SU-DHL-6 (cell line): ENCODE measurements at regions not wholly inside any gene's neighbourhood (a gene's known extent, or its start where the extent isn't known, plus 50 kb on each side); places are given as distances from the start of the nearest gene placed in this dataset.

ENCODE experiments used
- H2AFZ ChIP-seq: fragments of 200-600 bp; sonication (generic); 2 replicates; pipeline ENCODE4 v1.6.1; 2014; ENCODE audit warnings: low read depth, mild to moderate bottlenecking, moderate library complexity, mixed read lengths, antibody characterized with exemption, low read length; ENCODE audit not compliant: severe bottlenecking
- H3F3A ChIP-seq: fragments of 200-600 bp; shearing (Covaris generic); 2 replicates; pipeline ENCODE4 v1.6.0; 2016; ENCODE audit warnings: antibody characterized with exemption, mild to moderate bottlenecking; ENCODE audit not compliant: insufficient read depth
- H3K27ac ChIP-seq: fragments of 200-600 bp; sonication (generic); 2 replicates; pipeline ENCODE4 v1.5.1; 2016; ENCODE audit warnings: low read depth, mild to moderate bottlenecking, low read length, moderate library complexity, mixed read lengths
- H3K27me3 ChIP-seq: fragments of 200-600 bp; sonication (generic), shearing (Covaris generic); 2 replicates; pipeline ENCODE4 v1.6.0; 2014; ENCODE audit warnings: mild to moderate bottlenecking, low read length
- H3K36me3 ChIP-seq: fragments of 200-600 bp; sonication (generic); 2 replicates; pipeline ENCODE4 v1.6.1; 2014; ENCODE audit warnings: mild to moderate bottlenecking, low read length, mixed read lengths
- H3K4me2 ChIP-seq: fragments of 300-600, 200-600 bp; shearing (Covaris generic), sonication (generic); 2 replicates; pipeline ENCODE4 v1.6.0; 2014; ENCODE audit warnings: low read length, low read depth, mild to moderate bottlenecking; ENCODE audit not compliant: poor library complexity, severe bottlenecking
- H3K4me3 ChIP-seq: fragments of 200-600 bp; sonication (generic); 2 replicates; pipeline ENCODE4 v1.5.1; 2014; ENCODE audit warnings: antibody characterized with exemption, low read length, mild to moderate bottlenecking, mixed read lengths; ENCODE audit not compliant: insufficient read depth, poor library complexity, severe bottlenecking
- H3K79me2 ChIP-seq: fragments of 200-600 bp; sonication (generic); 2 replicates; pipeline ENCODE4 v1.6.1; 2014; ENCODE audit warnings: mild to moderate bottlenecking, low read length, moderate library complexity; ENCODE audit not compliant: insufficient read depth
- H3K9ac ChIP-seq: fragments of 200-600 bp; sonication (generic); 2 replicates; pipeline ENCODE4 v1.7.0; 2014; ENCODE audit warnings: mild to moderate bottlenecking, low read length
- H3K9me2 ChIP-seq: fragments of 200-600 bp; sonication (generic); replicated peaks from 2 replicates; pipeline ENCODE4 v1.6.1; 2014; ENCODE audit warnings: low read length; ENCODE audit not compliant: insufficient read depth
- H3K9me3 ChIP-seq: fragments of 200-600 bp; sonication (generic); 2 replicates; pipeline ENCODE4 v1.6.1; 2014; ENCODE audit warnings: low read length, mixed read lengths; ENCODE audit not compliant: insufficient read depth
- H4K20me1 ChIP-seq: fragments of 200-600 bp; sonication (generic); 2 replicates; pipeline ENCODE4 v1.6.1; 2014; ENCODE audit warnings: low read depth, mild to moderate bottlenecking, antibody characterized with exemption, low read length, moderate library complexity, mixed read lengths
- EZH2phosphoT487 ChIP-seq: fragments of 200-600 bp; sonication (generic), shearing (Covaris generic); conservative IDR thresholded peaks from 2 replicates; pipeline ENCODE4 v1.6.1; 2018; ENCODE audit warnings: mild to moderate bottlenecking, antibody characterized with exemption, low read length, moderate library complexity, mixed read lengths
- TF ChIP-seq, protein P1 (sequence below): fragments of 200-600 bp; sonication (generic); IDR thresholded peaks from one replicate; pipeline ENCODE4 v1.5.1; 2017; ENCODE audit warnings: antibody characterized with exemption, mild to moderate bottlenecking, low read length, moderate library complexity; ENCODE audit not compliant: insufficient read depth, poor library complexity, severe bottlenecking

DNA sequence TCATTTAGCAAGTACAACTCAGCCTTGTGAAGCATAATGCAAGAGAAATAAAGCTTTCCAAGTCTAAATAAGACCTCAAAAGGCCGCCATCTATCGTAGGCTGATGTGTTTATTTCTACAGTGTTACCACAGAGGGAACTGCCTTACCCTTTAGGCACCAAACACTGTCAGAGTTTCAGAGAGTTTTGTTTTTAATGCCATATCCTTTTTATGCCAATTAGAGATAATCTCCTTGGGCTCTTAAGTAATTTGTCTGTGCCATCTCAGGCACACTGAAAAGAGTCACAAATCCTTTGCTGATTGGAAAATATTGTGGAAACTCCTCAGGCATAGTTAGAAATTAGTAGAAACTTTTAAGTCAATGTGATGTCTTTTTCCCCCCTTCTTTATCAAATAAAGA is 797.1 kb downstream of the SLC4A3 start:
- TF ChIP-seq, protein P1, sequence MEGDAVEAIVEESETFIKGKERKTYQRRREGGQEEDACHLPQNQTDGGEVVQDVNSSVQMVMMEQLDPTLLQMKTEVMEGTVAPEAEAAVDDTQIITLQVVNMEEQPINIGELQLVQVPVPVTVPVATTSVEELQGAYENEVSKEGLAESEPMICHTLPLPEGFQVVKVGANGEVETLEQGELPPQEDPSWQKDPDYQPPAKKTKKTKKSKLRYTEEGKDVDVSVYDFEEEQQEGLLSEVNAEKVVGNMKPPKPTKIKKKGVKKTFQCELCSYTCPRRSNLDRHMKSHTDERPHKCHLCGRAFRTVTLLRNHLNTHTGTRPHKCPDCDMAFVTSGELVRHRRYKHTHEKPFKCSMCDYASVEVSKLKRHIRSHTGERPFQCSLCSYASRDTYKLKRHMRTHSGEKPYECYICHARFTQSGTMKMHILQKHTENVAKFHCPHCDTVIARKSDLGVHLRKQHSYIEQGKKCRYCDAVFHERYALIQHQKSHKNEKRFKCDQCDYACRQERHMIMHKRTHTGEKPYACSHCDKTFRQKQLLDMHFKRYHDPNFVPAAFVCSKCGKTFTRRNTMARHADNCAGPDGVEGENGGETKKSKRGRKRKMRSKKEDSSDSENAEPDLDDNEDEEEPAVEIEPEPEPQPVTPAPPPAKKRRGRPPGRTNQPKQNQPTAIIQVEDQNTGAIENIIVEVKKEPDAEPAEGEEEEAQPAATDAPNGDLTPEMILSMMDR, result no peak
- no peaks in the 10 kb centered on the region for H3K9me2 ChIP-seq
- no peaks in the 10 kb centered on the region for H3K27me3 ChIP-seq
- H4K20me1 ChIP-seq, result no peaks in the 10 kb centered on the region
- no peak overlapping the region for H3K9ac ChIP-seq
- H3K79me2 ChIP-seq, result no peaks in the 10 kb centered on the region
- no peaks in the 10 kb centered on the region for H3K9me3 ChIP-seq
- no peak overlapping the region for H2AFZ ChIP-seq
- H3K27ac ChIP-seq, result no peak overlapping the region
- no peaks in the 10 kb centered on the region for H3F3A ChIP-seq
- no peak overlapping the region for H3K4me3 ChIP-seq
- no peaks in the 10 kb centered on the region for H3K36me3 ChIP-seq
- no peak overlapping the region for H3K4me2 ChIP-seq

DNA sequence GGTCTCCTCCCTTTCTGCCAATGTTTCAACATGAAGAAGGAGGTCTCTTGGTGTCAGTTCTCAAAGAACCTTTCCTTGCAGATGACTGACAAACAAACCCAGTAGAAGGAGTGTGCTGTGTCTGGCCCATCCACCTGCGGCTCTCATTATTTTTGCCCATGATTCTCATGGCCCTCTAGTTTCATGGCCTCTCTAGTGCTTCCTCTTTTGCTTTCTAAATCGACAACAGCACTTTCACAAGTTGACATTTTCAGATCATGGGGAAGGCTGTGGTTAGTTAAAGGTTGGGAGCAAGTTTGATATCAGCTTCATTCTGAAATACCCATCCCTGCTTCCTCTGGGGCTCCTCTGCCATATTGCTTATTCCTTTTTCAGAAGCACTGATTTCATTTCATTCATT is 805.2 kb downstream of the SLC4A3 start:
- H3K4me2 ChIP-seq, result no peak overlapping the region
- no peaks in the 10 kb centered on the region for H3K36me3 ChIP-seq
- no peaks in the 10 kb centered on the region for H3F3A ChIP-seq
- H4K20me1 ChIP-seq, result no peaks in the 10 kb centered on the region
- H3K79me2 ChIP-seq, result no peaks in the 10 kb centered on the region
- H3K9me3 ChIP-seq, result no peaks in the 10 kb centered on the region
- no peak overlapping the region for H3K4me3 ChIP-seq
- H3K27ac ChIP-seq, result no peak overlapping the region
- no peaks in the 10 kb centered on the region for H3K27me3 ChIP-seq
- H3K9ac ChIP-seq, result no peak overlapping the region
- no peak overlapping the region for H2AFZ ChIP-seq
- TF ChIP-seq, protein P1, result no peak
- no peak for TF ChIP-seq EZH2phosphoT487
- H3K9me2 ChIP-seq, result no peaks in the 10 kb centered on the region

DNA sequence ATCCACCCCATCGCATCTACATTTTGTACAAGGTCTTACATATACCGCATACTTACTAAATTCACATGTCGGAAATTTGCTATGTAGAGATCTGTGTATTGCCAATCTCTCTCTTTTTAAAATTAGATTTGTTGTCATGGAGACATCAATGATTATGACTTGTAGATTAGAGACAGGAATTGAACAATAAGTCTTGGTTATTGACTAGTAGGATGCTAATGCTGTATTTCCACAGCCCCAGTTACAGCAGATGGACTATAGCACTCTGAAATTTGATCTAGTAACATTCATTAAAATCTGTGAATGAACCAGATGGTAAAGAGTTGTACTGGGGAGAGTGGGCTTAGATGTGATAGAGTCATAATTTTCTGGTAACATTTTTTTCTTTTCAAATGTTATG is 805.7 kb downstream of the SLC4A3 start:
- H3K9me3 ChIP-seq, result no peaks in the 10 kb centered on the region
- H2AFZ ChIP-seq, result no peak overlapping the region
- H3K36me3 ChIP-seq, result no peaks in the 10 kb centered on the region
- no peaks in the 10 kb centered on the region for H4K20me1 ChIP-seq
- H3K4me3 ChIP-seq, result no peak overlapping the region
- no peak overlapping the region for H3K27ac ChIP-seq
- H3K79me2 ChIP-seq, result no peaks in the 10 kb centered on the region
- H3K4me2 ChIP-seq, result no peak overlapping the region
- no peaks in the 10 kb centered on the region for H3K27me3 ChIP-seq
- no peaks in the 10 kb centered on the region for H3F3A ChIP-seq
- TF ChIP-seq EZH2phosphoT487, result no peak
- TF ChIP-seq, protein P1, result no peak
- H3K9me2 ChIP-seq, result no peaks in the 10 kb centered on the region
- no peak overlapping the region for H3K9ac ChIP-seq

DNA sequence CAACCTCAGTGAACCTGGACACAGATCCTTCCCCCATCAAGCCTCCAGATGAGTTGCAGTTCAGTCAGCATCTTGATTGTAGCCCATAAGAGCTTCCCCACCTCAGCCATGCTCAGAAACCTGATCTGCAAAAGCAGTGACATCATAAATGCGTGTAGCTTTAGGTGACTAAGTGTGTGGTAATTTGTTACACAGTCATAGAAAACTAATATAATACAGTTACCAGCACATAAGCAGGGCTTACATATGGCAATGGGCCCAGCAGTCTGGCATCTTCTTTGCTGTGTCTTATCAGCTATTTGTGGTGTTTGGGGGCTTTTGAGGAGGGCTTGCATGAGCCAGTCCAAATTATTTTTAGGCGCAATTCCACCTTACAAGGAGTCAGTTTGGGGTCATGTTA is 807.0 kb downstream of the SLC4A3 start:
- TF ChIP-seq, protein P1, result no peak
- TF ChIP-seq EZH2phosphoT487, result no peak
- Histone ChIP-seq H3K9ac (no peak overlapping the region), H3K4me2 (no peak overlapping the region), H3K36me3 (no peaks in the 10 kb centered on the region), H3K79me2 (no peaks in the 10 kb centered on the region), H3K4me3 (no peak overlapping the region), H3K9me3 (no peaks in the 10 kb centered on the region), H4K20me1 (no peaks in the 10 kb centered on the region), H2AFZ (no peak overlapping the region), H3K9me2 (no peaks in the 10 kb centered on the region), H3F3A (no peaks in the 10 kb centered on the region), H3K27me3 (no peaks in the 10 kb centered on the region), H3K27ac (no peak overlapping the region)
